ENCODE measurements at regions not wholly inside any gene's neighbourhood (a gene's known extent, or its start where the extent isn't known, plus 50 kb on each side); places are given as distances from the start of the nearest gene placed in this dataset.

DNA sequence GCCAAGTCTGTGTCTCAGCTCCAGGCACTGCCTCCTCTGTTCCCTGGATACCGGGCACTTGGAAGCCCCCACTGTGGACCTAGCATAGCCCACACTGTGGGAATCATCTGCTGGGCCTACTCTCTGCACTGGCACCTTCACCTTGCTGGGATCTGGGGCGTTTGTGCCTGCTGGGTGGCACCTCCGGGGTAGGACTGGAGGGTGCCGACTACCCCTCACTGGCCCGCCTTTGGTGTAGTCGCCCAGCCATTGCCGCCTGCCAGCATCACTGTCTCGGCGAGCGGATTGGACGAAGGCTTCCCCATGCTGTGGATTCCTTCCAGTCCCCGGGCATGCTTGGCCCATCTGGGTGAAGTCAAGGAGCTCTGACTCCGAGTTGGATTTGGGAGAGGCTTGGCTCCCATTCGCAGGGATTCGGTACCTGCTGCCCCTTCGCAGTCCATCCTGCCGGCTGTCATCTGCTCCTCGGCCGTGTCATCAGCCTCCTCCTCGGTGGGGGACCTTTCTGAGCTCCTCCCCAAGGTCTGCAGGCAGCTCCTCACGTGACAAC, 180.6 kb upstream of the HDAC4 start:
- TF ChIP-seq ZNF143 (CRISPR knock-in tag; IDR thresholded peaks at IDR 0.05), result no peak
- TF ChIP-seq SREBF1 (IDR thresholded peaks at IDR 0.05; ENCODE audit: borderline replicate concordance, low read depth, low read length), result no peak
- no peak for TF ChIP-seq PHF8 (IDR thresholded peaks at IDR 0.05; ENCODE audit: borderline replicate concordance, low read length)
- no peak for TF ChIP-seq NFRKB (IDR thresholded peaks at IDR 0.05; ENCODE audit: low read depth)
- TF ChIP-seq, protein P1, sequence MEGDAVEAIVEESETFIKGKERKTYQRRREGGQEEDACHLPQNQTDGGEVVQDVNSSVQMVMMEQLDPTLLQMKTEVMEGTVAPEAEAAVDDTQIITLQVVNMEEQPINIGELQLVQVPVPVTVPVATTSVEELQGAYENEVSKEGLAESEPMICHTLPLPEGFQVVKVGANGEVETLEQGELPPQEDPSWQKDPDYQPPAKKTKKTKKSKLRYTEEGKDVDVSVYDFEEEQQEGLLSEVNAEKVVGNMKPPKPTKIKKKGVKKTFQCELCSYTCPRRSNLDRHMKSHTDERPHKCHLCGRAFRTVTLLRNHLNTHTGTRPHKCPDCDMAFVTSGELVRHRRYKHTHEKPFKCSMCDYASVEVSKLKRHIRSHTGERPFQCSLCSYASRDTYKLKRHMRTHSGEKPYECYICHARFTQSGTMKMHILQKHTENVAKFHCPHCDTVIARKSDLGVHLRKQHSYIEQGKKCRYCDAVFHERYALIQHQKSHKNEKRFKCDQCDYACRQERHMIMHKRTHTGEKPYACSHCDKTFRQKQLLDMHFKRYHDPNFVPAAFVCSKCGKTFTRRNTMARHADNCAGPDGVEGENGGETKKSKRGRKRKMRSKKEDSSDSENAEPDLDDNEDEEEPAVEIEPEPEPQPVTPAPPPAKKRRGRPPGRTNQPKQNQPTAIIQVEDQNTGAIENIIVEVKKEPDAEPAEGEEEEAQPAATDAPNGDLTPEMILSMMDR (IDR thresholded peaks at IDR 0.05 in 2 of 3, conservative IDR thresholded peaks at IDR 0.05 in 1 of 3; ENCODE audit: insufficient read depth in 2 of 3, low read depth in 1 of 3, low read length in 3 of 3), result no peak
- TF ChIP-seq, protein P2, sequence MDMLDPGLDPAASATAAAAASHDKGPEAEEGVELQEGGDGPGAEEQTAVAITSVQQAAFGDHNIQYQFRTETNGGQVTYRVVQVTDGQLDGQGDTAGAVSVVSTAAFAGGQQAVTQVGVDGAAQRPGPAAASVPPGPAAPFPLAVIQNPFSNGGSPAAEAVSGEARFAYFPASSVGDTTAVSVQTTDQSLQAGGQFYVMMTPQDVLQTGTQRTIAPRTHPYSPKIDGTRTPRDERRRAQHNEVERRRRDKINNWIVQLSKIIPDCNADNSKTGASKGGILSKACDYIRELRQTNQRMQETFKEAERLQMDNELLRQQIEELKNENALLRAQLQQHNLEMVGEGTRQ (CRISPR knock-in tag; IDR thresholded peaks at IDR 0.05), result no peak
- TF ChIP-seq CEBPB (tag; IDR thresholded peaks at IDR 0.05), result no peak
- no peak for TF ChIP-seq EP300 (IDR thresholded peaks at IDR 0.05; ENCODE audit: low read length)
- TF ChIP-seq IRF2 (CRISPR knock-in tag; IDR thresholded peaks at IDR 0.05), result no peak
- TF ChIP-seq, protein P3, sequence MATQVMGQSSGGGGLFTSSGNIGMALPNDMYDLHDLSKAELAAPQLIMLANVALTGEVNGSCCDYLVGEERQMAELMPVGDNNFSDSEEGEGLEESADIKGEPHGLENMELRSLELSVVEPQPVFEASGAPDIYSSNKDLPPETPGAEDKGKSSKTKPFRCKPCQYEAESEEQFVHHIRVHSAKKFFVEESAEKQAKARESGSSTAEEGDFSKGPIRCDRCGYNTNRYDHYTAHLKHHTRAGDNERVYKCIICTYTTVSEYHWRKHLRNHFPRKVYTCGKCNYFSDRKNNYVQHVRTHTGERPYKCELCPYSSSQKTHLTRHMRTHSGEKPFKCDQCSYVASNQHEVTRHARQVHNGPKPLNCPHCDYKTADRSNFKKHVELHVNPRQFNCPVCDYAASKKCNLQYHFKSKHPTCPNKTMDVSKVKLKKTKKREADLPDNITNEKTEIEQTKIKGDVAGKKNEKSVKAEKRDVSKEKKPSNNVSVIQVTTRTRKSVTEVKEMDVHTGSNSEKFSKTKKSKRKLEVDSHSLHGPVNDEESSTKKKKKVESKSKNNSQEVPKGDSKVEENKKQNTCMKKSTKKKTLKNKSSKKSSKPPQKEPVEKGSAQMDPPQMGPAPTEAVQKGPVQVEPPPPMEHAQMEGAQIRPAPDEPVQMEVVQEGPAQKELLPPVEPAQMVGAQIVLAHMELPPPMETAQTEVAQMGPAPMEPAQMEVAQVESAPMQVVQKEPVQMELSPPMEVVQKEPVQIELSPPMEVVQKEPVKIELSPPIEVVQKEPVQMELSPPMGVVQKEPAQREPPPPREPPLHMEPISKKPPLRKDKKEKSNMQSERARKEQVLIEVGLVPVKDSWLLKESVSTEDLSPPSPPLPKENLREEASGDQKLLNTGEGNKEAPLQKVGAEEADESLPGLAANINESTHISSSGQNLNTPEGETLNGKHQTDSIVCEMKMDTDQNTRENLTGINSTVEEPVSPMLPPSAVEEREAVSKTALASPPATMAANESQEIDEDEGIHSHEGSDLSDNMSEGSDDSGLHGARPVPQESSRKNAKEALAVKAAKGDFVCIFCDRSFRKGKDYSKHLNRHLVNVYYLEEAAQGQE (IDR thresholded peaks at IDR 0.05; ENCODE audit: borderline replicate concordance), result no peak
- TF ChIP-seq, protein P3 (CRISPR knock-in tag; IDR thresholded peaks at IDR 0.05; ENCODE audit: low read depth), result no peak
- TF ChIP-seq, protein P4, sequence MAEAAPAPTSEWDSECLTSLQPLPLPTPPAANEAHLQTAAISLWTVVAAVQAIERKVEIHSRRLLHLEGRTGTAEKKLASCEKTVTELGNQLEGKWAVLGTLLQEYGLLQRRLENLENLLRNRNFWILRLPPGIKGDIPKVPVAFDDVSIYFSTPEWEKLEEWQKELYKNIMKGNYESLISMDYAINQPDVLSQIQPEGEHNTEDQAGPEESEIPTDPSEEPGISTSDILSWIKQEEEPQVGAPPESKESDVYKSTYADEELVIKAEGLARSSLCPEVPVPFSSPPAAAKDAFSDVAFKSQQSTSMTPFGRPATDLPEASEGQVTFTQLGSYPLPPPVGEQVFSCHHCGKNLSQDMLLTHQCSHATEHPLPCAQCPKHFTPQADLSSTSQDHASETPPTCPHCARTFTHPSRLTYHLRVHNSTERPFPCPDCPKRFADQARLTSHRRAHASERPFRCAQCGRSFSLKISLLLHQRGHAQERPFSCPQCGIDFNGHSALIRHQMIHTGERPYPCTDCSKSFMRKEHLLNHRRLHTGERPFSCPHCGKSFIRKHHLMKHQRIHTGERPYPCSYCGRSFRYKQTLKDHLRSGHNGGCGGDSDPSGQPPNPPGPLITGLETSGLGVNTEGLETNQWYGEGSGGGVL (CRISPR knock-in tag; IDR thresholded peaks at IDR 0.05), result no peak
- no peak for TF ChIP-seq RAD21 (CRISPR knock-in tag; conservative IDR thresholded peaks at IDR 0.05 in 1 of 2, IDR thresholded peaks at IDR 0.05 in 1 of 2)
- TF ChIP-seq L3MBTL2 (IDR thresholded peaks at IDR 0.05), result no peak
